GM10248 (cell line): ENCODE measurements at regions not wholly inside any gene's neighbourhood (a gene's known extent, or its start where the extent isn't known, plus 50 kb on each side); places are given as distances from the start of the nearest gene placed in this dataset.
"Not testable (repeated sequence)": the region's sequence is repeated elsewhere in the genome, so short reads cannot be mapped to it uniquely, and the experiment has no call there.

ENCODE experiments used
- CTCF ChIA-PET: fragments of 300-600 bp; sonication (Branson Sonifier 250); formaldehyde crosslinking; extraction: SDS; loops from one replicate; lab custom pipeline; 2021; ENCODE audit warnings: antibody characterized with exemption; lab: Yijun Ruan, JAX
- POLR2A ChIA-PET: fragments of 350-650 bp; sonication (Branson Sonifier 250); formaldehyde crosslinking; extraction: SDS; loops from one replicate; lab custom pipeline; 2020; ENCODE audit warnings: antibody characterized with exemption; lab: Yijun Ruan, JAX
- DNase-seq: peaks from one replicate; pipeline ENCODE4 v3.0.0; 2012; ENCODE audit errors: extremely low spot score
- CTCF ChIP-seq: IDR thresholded peaks from 2 replicates; pipeline ENCODE4 v1.5.1; 2012; ENCODE audit warnings: mild to moderate bottlenecking, low read depth; ENCODE audit errors: extremely low read depth, missing control alignments, control extremely low read depth

- ChIA-PET POLR2A (no interaction called here), CTCF (interaction anchor here (1.6 kb wide), 1 partner anchor 23 kb away, joined by 3 read pairs; no protein-coding TSS in a partner anchor)
- TF ChIP-seq CTCF, result no peak
- DNase-seq, result no peak
Observed at GRCh38 chr14:84926656-84927055, 603.3 kb upstream of the FLRT2 start.

GRCh38 chr14:84927096-84927827, 602.7 kb upstream of the FLRT2 start:
- no peak for TF ChIP-seq CTCF
- DNase-seq, result no peak
- ChIA-PET POLR2A (no interaction called here), CTCF (interaction anchor here (1.6 kb wide), 1 partner anchor 24 kb away, joined by 3 read pairs; no protein-coding TSS in a partner anchor)

- no peak for DNase-seq
- ChIA-PET CTCF (no interaction called here), POLR2A (no interaction called here)
- no peak for TF ChIP-seq CTCF
Observed at GRCh38 chr14:84929086-84929485, 600.9 kb upstream of the FLRT2 start.

GRCh38 chr14:84929834-84930233, 600.1 kb upstream of the FLRT2 start:
- ChIA-PET POLR2A (no interaction called here), CTCF (interaction anchor here (0.7 to 0.9 kb wide), 2 partner anchors 10 to 16 kb away, joined by 3 read pairs; no protein-coding TSS in a partner anchor)
- no peak for TF ChIP-seq CTCF
- no peak for DNase-seq

GRCh38 chr14:84937016-84937415, 592.9 kb upstream of the FLRT2 start:
- TF ChIP-seq CTCF, result no peak
- DNase-seq, result no peak
- POLR2A ChIA-PET, result no interaction called here
- CTCF ChIA-PET, result no interaction called here

GRCh38 chr14:84937449-84937848, 592.5 kb upstream of the FLRT2 start:
- no peak for DNase-seq
- ChIA-PET CTCF (no interaction called here), POLR2A (no interaction called here)
- no peak for TF ChIP-seq CTCF

GRCh38 chr14:84944901-84945300, 585.0 kb upstream of the FLRT2 start:
- DNase-seq, POLR2A ChIA-PET, CTCF ChIA-PET: not testable (repeated sequence)
